Left ventricle myocardium inferior (tissue), 1 donor: ENCODE measurements at regions not wholly inside any gene's neighbourhood (a gene's known extent, or its start where the extent isn't known, plus 50 kb on each side); places are given as distances from the start of the nearest gene placed in this dataset.

Experiments used
- DNase-seq: peaks from one replicate; pipeline ENCODE4 v3.0.0-alpha.2; 2020
- H3K27ac ChIP-seq: fragments of 200-600 bp; replicated peaks from 2 replicates; pipeline ENCODE4 v1.8.0; 2021
- H3K27me3 ChIP-seq: fragments of 200-600 bp; 2 replicates; pipeline ENCODE4 v1.8.0; 2021; ENCODE audit warnings: low read depth
- H3K36me3 ChIP-seq: fragments of 200-600 bp; 2 replicates; pipeline ENCODE4 v1.8.0; 2021
- H3K4me1 ChIP-seq: fragments of 200-600 bp; 2 replicates; pipeline ENCODE4 v1.8.0; 2021
- H3K4me3 ChIP-seq: fragments of 200-600 bp; 2 replicates; pipeline ENCODE4 v1.8.0; 2021; ENCODE audit warnings: mild to moderate bottlenecking, moderate library complexity
- H3K9me3 ChIP-seq: fragments of 200-600 bp; replicated peaks from 2 replicates; pipeline ENCODE4 v1.8.0; 2021
- intact Hi-C: fragments of 100-400 bp; cut with micrococcal nuclease; formaldehyde crosslinking; loops from one replicate; pipeline ENCODE4 v1.11.0; 2022
- TF ChIP-seq, protein P1 (sequence below): fragments of 200-600 bp; IDR thresholded peaks from 2 replicates; pipeline ENCODE4 v1.8.0; 2021; ENCODE audit warnings: antibody characterized with exemption, mild to moderate bottlenecking, borderline replicate concordance
- donor health status: DM: no; HTN: yes; CAD: no; lungs with severe emphysema.

GRCh38 chr2:122164964-122165363 is 409.5 kb downstream of the TSN start:
- H3K36me3 ChIP-seq: no peaks in the 10 kb centered on the region
- TF ChIP-seq, protein P1, sequence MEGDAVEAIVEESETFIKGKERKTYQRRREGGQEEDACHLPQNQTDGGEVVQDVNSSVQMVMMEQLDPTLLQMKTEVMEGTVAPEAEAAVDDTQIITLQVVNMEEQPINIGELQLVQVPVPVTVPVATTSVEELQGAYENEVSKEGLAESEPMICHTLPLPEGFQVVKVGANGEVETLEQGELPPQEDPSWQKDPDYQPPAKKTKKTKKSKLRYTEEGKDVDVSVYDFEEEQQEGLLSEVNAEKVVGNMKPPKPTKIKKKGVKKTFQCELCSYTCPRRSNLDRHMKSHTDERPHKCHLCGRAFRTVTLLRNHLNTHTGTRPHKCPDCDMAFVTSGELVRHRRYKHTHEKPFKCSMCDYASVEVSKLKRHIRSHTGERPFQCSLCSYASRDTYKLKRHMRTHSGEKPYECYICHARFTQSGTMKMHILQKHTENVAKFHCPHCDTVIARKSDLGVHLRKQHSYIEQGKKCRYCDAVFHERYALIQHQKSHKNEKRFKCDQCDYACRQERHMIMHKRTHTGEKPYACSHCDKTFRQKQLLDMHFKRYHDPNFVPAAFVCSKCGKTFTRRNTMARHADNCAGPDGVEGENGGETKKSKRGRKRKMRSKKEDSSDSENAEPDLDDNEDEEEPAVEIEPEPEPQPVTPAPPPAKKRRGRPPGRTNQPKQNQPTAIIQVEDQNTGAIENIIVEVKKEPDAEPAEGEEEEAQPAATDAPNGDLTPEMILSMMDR: no peak
- no peak overlapping the region for H3K27ac ChIP-seq
- no peak overlapping the region for H3K4me3 ChIP-seq
- DNase-seq: no peak
- peaks cover 29% of the 10 kb centered on the region for H3K27me3 ChIP-seq
- H3K4me1 ChIP-seq: no peaks in the 10 kb centered on the region
- H3K9me3 ChIP-seq: no peaks in the 10 kb centered on the region
- intact Hi-C loops: no loop called here

GRCh38 chr2:122166820-122167219 is 411.4 kb downstream of the TSN start:
- Histone ChIP-seq H3K4me3 (no peak overlapping the region), H3K36me3 (no peaks in the 10 kb centered on the region), H3K4me1 (no peaks in the 10 kb centered on the region), H3K27ac (no peak overlapping the region), H3K27me3 (peaks cover 45% of the 10 kb centered on the region), H3K9me3 (no peaks in the 10 kb centered on the region)
- TF ChIP-seq, protein P1: no peak
- intact Hi-C loops: no loop called here
- DNase-seq: no peak

- Histone ChIP-seq H3K4me3 (no peak overlapping the region), H3K4me1 (no peaks in the 10 kb centered on the region), H3K9me3 (no peaks in the 10 kb centered on the region), H3K27ac (no peak overlapping the region), H3K36me3 (no peaks in the 10 kb centered on the region), H3K27me3 (peaks cover 50% of the 10 kb centered on the region)
- intact Hi-C loops: no loop called here
- no peak for DNase-seq
- TF ChIP-seq, protein P1: no peak
These were observed 412.1 kb downstream of the TSN start for GRCh38 chr2:122167515-122167914.

DNA sequence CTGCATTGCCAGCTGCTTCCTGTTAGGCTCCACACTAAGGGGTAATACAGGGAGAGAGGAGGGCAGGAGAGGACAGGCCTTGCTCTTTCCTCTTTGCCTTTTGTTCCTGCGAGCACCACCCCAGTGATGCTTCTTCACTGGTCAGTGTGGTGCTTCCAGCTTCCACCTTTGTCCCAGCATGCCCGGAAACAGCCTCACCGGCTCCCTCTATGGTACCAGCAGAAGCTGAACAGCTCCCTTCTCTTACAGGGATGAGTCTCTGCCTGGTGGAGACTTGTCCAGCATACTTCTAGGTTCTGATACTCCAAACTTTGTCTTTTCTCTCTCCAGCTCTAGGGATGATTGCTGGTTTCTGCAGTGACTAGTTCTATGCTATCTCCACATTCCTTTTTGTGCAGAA is 413.3 kb downstream of the TSN start:
- H3K4me3 ChIP-seq: no peak overlapping the region
- no peak for DNase-seq
- no peaks in the 10 kb centered on the region for H3K36me3 ChIP-seq
- no peaks in the 10 kb centered on the region for H3K9me3 ChIP-seq
- no peaks in the 10 kb centered on the region for H3K4me1 ChIP-seq
- intact Hi-C loops: no loop called here
- TF ChIP-seq, protein P1: no peak
- H3K27ac ChIP-seq: no peak overlapping the region
- peaks cover 52% of the 10 kb centered on the region for H3K27me3 ChIP-seq

- intact Hi-C loops: no loop called here
- Histone ChIP-seq H3K4me3 (no peak overlapping the region), H3K9me3 (no peaks in the 10 kb centered on the region), H3K27me3 (peaks cover 39% of the 10 kb centered on the region), H3K27ac (no peak overlapping the region), H3K36me3 (no peaks in the 10 kb centered on the region), H3K4me1 (no peaks in the 10 kb centered on the region)
- no peak for DNase-seq
- TF ChIP-seq, protein P1: no peak
These were observed 417.4 kb downstream of the TSN start for GRCh38 chr2:122172812-122173211.

DNA sequence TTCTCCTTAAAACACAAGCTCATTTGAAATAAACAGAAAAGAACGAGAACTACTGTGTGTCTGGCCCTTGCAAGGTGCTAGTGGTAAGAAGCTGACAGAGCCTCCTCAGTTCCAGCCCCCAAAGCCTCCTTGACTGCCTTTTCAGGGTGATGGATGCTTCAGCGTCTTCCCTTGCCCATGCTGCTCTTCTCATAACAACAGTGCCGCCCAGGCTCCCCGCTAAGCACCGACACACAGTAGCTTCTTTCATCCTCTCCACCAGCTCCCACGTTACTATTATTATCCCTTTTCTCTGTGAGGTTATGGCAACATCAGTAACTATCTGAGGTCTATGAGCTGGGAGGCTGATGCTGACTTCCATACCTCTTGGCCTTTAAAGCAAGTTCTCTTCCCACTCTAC is 418.6 kb downstream of the TSN start:
- peaks cover 27% of the 10 kb centered on the region for H3K27me3 ChIP-seq
- TF ChIP-seq, protein P1: no peak
- no peak overlapping the region for H3K27ac ChIP-seq
- H3K9me3 ChIP-seq: no peaks in the 10 kb centered on the region
- H3K4me1 ChIP-seq: no peaks in the 10 kb centered on the region
- no peak for DNase-seq
- intact Hi-C loops: no loop called here
- no peaks in the 10 kb centered on the region for H3K36me3 ChIP-seq
- no peak overlapping the region for H3K4me3 ChIP-seq
